M059J (cell line): ENCODE measurements at regions not wholly inside any gene's neighbourhood (a gene's known extent, or its start where the extent isn't known, plus 50 kb on each side); places are given as distances from the start of the nearest gene placed in this dataset.
A peak's percentile ranks its signal among the peaks of the same experiment; 100 is the strongest.

Source experiments
- DNase-seq: peaks from one replicate; pipeline ENCODE4 v3.0.0-alpha.2; 2012; ENCODE audit warnings: low read depth

DNA sequence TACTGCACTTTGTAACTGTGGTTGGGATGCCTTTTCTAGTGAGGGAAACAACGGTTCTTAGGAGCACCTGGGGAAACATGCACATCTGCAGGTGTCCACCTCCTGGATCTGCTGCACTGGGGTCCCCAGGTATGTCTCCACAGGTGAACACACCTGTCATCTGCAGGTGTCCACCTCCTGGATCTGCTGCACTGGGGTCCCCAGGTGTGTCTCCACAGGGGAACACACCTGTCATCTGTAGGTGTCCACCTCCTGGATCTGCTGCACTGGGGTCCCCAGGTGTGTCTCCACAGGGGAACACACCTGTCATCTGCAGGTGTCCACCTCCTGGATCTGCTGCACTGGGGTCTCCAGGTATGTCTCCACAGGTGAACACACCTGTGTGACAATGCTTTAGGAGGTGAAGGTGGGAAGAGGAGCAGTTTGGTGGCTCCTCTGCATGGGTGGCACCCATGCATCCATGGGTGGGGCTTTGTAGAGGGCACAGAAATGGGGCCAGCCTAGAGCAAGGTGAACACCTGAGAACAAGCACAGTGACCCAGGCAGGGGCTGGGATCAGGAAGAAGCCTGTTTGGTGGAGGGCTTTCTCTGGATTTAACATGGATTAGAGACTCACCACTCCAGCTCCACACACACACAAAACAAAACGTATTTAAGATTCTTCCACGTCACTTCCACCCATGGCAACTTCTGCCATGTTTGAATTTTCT lies 206.0 kb upstream of the CDH4 start:
- no peak for DNase-seq

DNA sequence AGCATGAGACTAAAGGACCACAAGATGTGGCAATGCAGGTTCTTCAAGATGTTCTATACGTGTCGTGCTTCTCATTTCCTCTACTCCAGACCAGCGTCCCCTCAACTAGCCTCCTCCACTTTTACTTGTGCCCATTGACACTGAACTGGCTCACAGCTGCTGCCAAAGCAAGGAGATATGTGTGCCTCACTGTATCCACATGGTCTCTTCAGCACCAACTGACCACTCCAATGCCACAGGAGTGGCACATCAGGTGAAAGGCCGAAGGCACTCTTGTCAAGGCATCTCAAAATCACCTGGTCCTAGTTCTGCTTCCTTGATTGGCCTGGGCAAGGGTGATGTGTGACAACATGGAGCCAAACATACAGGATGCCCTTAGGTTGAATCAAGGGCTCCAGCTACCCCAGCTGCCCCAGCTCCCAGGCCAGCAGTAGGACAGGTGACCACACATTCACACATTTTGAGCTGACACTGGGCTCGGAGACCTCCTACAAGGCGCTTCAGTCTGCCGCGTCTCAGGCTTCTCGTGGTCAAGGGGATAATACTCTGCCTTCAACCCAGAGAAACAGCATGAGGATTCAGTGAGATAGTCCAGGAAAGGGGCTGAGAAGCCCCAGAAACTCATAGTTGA lies 205.2 kb upstream of the CDH4 start:
- DNase-seq = no peak

DNA sequence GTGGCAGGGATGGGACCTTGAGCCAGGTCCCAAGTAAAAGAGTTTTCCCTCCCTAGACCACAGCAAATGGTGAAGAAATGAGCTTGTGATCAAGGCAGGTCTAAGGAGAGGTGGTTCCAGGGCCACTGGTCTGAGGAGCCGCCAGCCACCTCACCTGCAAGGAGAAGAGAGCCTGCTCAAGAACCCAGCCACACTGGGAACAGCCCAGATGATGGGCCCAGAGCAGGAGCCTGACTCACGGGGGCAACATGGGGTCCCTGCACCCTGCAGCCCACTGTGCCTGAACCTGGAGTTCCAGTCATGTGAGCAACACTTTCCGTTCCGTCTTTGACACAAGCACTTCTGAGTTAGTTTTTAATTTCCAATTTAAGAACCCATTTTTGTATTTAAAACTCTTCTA lies 204.5 kb upstream of the CDH4 start:
- DNase-seq = no peak

DNA sequence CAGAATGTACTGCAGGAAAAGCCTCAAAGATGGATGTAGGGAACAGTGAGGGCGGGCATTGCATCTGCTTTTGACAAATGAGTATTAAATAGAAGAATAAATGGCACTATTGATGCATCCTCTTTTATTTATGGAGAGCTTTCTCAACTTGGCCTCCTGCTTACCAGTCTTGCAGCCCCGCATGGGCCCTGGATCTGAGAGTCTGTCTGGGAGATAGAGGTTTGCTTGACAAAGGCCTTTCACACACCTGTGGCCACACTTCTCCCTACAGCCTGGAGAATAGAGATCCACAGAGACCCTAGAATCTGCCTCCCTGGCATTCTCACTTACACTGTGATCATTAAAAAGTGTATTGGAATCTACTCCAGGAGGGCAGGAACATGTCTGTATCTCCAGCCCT lies 203.8 kb upstream of the CDH4 start:
- DNase-seq = no peak

DNA sequence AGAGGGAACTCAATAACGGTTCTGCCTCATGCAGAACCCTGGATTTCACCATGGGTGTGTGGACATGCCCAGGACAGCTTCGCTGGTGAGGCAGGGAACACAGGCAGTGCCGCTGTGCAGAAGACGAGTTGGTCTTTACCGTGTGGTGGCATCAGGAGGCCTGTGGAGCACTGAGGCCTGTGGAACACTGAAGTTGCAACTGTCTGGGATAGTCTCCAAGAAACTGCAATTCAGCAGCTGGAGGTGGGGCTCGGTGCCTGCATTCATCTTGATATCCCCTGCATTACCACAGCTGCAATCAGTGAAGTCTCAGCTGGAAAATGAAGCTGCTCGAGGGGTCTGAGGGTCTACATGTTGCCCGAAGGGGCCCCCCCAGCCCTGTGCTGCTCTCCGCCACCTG lies 202.4 kb upstream of the CDH4 start:
- DNase-seq = no peak

DNA sequence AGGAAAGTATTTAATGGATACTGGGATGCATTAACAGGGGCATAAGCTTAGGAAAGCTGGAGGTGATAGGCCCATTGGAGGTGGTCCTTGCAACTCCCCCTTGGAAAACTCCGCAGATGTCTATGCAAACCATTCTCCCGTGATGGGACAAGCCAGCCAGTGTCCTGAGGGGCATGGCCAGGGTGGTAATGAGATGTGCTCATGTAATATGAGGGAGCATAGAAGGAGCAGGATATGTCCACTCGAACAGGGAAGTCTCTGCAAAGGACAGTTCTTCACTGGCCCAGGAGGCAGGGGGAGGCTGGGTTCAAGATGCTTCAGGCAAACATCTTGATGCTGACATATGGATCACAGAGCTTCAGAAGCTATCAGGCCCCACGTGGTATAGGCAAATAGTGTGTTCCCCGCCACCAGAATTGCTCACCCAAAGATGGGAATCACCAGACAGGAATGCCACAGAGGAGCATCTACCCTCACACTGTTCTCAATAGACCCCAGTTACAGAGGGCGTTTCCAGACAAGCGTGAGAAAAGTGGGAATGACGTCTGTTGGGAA lies 201.6 kb upstream of the CDH4 start:
- no peak for DNase-seq

DNA sequence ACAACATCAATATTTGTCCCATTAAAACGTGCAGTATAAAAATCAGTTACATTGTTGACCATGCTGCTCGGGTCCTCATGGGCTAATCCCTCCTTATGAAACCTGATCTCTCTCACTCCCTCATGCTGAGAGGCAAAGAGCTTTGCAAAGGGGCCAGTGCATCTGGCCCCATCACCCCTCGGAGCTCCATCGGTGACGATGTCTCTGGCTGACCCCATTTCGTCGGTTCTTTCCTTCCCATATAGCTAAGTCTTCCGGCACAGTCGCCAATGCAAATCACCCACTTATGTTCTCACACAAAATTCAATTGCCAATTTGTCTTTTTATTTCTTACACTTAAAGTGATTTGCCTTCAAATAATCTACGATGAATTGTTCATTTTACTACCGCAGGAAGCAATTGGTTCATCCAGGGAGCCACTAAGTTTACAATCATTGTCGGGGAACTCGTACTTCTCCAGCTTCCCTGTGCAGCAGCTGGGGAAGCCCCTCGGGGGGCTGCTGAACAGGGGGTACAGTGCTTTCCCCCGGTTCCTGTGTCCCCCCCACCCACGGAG lies 199.8 kb upstream of the CDH4 start:
- no peak for DNase-seq

DNA sequence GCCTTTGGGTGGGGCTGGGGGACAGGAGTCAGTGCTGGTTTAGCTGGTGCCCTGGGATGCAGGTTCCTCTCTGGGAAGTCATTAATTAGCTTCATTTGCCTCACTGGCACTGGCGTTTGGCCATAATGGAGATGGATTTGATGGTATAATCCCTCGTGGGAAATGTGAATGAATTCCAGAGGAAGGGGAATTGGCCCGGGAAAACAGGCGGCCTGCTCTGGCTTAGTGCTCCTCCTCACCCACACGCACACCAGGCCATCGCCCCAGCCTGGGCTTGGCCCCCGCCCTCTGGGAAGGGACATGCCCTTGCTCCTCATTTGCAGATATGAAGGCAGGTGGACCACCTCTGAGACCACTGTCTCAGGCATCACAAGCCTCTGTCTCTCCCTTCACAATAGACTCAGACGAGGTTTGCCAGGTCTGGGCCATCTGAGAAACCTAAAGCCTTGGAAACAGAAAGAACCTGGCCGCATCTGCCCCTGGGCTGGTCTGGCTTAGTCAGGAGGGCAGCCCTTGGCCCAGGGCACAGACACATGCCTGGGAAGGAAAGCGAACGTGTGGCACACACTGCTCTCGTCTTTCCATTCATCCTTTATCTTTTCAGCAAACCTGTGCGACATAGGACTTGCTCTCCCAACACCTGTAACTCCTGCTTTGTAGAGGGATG lies 199.2 kb upstream of the CDH4 start:
- no peak for DNase-seq

DNA sequence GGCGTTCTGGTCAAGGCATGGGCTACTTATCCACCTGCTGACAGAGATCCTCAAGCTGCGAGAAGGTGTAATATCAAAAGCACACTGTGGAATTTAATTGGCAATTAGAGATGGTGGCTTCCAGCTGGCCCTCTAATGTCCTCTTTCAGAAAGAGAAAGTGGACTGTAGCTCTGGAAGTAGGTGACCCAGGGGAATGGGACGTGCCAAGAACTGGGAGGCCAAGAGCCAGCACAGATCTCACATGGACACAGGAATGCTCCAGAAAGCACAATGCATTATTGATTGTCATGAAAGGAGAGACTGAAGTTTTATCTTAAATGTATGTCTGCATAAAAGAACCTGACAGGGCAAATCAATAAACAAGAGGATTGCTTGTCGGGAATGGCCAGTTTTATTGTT lies 198.6 kb upstream of the CDH4 start:
- DNase-seq = no peak

DNA sequence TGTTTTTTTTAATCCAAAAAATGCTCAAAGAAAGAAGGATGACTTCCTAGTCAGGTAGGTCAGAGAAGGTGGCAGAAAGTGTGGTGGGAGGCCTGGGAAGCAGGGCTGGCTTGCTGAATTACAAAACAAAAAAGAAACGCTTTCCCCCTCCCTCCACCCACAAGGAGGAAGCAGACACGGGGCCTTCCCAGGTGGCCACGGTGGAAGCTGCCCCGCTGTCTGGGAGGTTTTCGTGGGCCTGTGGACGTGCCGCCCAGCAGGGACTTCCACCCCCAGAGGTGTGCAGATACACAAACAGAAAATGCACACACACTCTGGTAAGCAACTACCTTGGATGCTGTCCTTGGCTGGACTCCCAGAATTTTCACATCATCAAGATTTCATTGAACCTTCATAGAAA lies 198.2 kb upstream of the CDH4 start:
- no peak for DNase-seq

DNA sequence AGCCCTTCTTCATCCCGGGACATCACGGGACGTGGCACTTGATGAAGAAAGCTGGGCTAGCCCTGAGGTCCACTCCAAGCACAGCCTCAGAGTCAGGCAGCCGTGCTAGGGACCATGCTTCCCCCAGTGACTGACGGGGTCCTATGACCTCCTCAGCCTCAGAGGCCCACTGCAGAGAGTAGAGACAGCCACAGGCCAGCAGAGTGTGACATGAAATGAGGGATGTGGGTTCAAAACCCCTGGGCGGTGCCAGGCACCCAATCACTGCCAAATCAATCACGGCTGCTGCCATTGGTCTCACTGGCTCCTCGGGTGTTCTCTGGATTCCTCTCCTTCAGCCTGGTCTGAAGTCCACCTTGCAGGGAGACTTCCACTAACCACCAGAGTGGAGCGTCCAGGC lies 197.7 kb upstream of the CDH4 start:
- DNase-seq = no peak

DNA sequence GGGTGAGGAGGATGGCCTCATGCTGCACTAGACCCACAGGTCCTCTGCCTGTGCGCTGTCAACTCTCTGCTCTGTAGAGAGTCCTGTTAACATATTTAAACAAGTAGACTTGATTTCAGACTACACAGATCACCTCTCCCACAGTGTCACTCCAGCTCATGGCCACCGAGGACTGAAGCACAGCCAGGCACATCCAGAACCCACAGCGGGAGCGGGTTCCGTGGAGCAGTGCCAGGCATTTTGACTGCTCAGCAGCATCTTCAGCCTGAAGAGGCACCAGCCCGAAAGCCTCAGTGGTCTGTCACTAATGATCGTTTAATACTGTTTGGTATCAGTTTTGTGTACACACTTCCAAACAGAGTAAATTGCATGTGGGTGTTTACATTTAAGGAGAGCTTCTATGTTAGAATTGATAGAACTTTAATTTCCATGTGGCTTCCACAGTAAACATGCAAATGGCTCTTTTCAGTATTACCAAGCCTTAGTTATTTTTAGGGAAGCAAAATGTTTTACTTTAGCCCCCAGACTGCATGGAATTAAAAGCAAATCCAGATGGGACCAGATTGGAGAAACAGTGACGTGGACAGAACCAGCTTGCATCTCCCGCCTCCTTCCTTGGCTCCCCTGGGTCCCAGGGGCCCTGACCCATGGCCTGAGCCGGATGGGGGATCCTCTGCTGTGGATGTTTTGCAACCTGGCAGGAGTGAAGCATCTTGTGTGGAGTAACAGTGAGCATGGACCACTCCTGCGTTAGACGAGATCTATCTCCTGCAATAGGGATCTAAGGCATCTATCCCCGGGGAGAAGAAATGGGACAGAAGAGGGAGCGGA lies 196.7 kb upstream of the CDH4 start:
- DNase-seq = no peak

DNA sequence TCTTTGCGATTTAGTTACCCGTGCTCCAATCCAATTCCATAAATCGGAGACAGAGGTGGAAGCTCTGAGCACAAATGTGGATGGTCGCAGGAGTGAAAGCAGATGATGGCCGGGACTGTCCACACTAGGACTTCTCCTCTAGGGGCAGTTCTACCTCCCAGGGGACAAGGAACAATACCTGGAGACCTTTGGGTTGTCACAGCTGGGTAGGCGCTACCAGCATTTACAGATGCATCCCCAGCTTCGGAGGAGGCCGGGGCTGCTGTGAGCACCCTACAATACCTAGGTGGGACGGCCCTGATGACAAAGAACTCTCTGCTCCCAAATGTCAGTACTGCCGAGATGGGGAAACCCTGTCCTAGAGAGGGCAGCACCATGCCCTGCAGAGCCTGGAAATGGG lies 195.9 kb upstream of the CDH4 start:
- no peak for DNase-seq

DNA sequence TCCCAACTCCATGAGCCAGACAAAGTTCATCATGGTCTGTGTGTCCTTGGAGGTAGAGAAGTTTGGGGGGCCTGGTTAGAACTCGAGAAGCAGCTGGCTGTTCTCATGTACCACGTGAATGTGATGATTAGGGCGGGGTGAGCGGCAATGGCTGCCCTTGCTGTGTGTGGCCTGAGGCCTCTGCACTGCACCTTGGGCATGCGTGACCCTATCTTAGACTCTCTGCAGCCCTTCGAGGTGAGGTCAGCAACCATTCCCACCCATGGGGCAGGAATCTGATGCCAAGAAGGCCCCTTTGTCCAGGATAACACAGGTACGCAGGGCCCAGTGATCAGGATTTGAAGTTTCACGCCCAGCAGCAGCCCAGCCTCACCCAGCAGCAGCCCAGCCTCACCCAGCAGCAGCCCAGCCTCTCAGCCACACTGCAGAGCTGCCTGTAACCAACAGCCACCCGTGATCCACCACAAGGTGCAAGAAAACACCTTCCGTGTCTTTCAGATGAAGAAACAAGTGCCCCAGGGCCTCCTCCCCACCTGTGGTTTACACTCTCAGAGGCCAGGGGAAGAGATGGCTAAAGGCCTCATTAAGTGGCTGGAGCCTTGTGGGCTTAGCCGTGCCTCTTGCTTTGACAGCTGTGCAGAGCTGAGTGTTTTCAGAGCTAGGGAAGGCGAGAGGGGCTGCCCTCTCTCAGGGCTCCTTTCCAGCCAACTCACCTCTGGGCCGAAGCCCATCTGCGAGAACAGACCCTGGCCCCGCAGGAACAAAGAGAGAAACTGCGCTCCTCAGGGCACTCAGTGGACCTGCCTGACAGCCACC lies 195.2 kb upstream of the CDH4 start:
- no peak for DNase-seq

DNA sequence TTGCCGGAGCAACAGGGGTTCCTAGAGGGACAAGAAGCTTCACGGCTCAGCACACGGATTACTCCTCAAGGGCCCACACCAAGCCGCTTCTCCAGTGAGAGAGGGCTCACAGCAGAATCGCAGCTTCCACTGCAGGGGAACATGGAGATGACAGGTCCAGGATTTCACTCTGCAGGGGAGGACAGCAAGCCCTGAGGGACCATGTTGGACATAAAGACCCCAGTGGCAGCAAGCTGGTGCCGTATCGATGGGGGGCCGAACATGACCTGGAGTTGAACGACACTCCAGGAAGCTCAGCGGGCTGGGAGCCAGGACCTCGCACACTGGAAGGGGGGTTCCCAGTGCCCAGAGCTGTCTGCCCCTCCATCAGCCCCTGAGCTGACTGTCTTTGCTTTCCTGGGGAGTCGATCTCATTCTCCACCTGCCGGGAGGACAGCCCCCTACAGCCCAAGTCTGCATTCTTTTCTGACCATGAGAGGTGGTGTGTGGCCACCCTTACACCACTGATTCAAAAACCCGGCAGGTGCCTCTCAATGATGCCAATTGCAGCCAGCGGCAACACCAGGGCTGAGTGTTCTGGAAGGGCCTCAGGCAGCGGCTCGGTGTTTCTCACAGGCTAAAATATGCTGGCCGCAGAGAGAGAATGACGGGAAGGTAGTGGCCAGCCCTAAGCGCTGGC lies 194.5 kb upstream of the CDH4 start:
- DNase-seq = no peak

DNA sequence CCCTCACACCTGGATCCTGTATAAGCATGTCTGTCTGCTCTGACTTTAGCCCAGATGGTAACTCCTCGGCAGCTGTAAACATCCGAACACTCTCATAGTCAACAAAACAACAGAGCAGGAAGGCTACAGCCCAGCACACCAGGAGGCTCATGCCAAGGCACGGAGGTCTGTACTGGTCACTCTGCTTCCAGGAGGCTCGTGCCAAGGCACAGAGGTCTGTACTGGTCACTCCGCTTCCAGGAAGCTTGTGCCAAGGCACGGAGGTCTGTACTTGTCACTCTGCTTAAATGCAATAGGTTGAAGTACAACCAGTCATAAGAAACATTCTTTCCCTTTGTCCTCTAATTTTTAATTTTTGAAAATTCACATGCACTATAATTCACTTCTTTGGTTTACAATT lies 190.1 kb upstream of the CDH4 start:
- DNase-seq = no peak

DNA sequence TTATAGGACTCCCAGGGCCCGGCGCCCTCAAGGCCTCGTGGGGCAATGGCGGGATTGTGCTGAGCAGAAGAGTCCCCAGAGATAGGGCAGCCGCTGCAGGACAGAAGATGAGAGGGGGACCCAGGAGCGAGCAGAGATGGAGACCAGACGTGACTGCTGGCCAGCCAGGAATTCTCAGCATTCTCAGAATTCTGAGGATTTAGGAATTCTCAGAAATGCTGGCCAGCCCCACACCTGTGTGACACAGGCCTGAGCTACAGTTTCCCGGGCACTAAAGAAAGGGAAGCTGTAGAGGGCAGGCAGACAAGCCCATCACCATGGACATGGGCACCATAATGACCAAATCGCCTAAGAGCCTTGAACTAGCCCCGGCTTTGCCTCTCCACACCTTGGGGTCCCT lies 186.2 kb upstream of the CDH4 start:
- DNase-seq = no peak

DNA sequence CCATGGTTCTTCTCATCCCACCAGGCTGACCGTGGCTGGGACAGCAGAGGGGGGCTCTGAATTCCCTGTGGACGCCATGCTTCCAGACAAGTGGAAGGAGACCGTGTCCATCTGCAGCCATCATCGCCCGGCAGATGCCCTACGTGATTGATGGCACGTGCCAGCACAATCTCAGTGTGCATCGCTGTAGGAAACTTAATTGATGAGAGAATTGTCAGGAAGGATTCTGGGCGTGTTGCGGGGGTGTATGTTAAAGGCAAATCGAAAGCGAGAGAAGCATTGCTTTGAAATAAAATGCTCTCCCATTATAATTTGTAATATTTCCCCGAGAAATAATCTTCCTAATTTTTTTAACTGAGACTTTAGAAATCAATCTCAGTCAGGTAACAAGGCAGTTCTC lies 185.5 kb upstream of the CDH4 start:
- no peak for DNase-seq

DNA sequence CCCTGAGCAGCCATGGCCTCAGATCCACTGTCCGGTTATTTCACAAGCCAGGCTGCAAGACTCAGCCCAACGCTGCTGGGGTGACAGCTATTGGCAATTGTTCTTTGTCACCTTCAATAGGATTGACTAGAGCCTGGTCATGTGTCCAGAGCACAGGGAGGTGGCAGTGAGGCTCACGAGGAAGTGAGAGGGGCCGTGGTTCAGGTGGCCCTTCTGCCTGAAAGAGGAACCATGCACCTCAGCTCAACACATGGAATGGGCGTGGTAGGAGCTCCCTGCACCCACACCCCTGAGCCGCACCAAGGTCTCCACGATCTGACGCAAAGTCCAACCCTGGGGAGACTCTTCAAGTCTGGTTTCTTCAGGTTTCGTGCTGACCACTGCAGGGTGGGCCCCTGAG lies 184.8 kb upstream of the CDH4 start:
- DNase-seq = no peak

DNA sequence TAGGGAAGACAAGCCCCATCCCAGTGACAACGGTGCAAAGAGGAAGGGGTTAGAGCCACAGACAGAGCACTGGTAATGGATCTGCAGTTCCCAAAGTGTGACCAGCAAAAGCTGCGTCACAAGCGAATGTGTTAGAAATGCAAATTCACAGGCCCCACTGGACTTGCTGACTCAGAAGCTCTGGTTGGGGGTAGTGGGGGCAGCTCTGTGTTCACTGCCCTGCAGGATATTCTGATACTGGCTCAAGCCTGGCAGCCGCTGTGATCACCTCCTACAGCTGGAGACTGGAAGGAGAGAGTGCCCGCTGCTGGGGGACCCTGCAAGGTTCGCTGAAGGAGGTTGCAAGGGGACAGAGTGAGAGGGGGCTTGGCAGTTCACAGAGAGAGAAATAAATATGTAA lies 179.7 kb upstream of the CDH4 start:
- DNase-seq = no peak

DNA sequence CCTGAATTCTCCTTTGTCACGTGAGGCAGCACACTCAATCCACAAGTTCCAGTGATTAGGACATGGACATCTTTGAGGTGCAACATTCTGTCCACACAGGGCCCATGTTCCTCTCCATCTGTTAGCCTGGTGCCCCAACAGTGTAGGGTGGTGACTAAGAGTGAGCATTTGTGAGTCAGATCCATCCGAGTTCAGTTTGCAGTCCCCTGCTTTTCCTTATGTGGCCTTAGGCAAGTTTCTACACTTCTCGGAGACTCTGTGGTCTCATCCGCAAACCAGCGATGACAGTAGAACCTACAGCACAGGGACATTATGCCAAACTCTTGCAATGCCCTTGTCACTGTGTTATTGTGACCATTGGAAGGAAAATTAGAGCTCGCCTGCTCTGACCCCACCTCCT lies 178.7 kb upstream of the CDH4 start:
- peak; percentile 23 for DNase-seq
